HG03097 (cell line): ENCODE measurements at regions not wholly inside any gene's neighbourhood (a gene's known extent, or its start where the extent isn't known, plus 50 kb on each side); places are given as distances from the start of the nearest gene placed in this dataset.

ENCODE experiments used
- ATAC-seq: cut with Tn5 transposase; IDR thresholded peaks from one replicate; pipeline ENCODE4 v1.9.1; 2021; ENCODE audit not compliant: unreplicated experiment, low FRiP score

DNA sequence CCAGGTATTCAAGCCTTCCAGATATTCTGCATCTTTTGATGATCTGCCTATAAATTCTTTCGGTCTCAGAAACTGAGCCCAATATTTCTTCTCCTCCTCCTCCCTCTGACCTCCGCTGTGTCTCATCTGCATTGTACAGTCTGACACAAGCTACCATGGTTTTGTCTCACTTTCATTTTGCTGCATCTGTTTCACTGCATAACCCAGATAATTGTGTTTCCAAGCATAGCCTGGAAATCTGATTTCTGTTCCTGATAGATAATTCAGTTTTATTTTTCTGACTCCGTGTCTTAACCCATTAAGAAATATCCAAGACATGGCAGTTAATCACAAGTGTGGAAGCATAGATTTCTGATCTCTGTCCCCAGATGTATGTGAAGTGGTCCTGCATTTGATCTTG, 374.2 kb upstream of the SEMA3A start:
- no peak for ATAC-seq

DNA sequence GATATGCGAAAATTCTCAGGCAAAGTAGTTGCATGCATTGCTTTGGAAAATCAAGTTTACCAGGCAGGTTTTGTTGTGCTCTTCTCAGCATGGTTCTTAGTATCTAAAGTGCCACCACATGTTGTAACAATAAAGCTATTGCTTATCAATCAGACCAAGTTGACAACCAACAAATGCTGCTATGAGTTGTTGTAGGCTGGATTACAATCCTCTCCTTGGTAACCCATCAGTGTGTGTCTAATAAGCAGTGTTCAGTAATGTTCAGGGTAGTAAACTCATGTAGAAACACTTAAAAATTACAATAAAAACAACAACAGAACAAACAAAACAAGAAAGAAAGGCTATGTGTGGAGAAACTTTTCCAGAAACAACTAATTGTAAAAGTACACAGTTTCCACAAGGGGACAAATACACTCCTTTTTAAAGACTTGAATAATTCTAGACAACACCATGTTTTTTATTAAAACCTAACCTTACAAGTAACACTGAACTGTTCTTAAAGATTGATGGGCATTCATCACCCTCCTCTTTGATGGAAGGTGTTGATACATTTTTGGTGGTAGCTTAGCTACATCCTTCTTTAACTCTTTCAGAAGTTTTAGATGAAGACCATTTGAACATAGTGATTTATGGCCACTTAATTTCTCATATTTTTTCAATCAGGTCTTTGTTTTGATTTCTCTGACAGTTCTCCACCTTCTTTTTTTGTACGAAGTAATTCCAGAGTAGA, 370.9 kb upstream of the SEMA3A start:
- no peak for ATAC-seq

DNA sequence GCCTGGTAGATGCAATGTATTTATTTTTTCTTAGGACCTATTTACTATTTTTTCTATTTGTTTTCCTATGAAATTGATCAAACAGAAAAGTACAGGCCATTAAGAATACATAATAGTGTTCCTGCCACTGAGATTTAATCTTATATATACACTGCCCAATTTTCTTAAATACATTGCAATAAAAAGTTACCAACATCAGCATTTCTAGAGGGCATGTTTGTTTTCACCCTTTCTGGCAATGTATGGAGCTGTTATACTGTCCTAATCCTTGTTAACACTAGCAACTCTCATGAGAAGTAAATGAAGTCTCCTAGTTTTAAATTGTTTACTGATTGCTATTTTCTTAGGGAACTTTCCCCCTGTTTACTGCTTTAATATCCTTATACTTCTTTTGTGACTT, 359.1 kb upstream of the SEMA3A start:
- no peak for ATAC-seq

DNA sequence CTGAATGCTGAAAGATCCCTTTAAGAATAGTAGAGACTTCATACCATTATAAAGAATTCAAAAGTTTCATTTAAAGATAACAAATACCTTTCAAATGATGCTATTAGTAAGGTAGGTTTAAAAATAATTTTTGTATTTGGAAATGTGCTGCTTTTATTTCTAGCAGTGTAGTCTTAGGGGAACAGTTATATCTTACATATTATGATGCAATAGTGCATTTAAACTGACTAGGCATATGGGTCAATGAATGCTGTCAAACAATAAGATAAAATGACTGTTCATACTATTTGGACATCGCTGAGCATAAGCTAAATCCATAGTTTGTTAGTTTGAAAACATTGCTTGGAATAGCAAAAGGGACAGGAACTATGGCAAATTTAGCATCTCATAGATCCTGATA, 354.8 kb upstream of the SEMA3A start:
- no peak for ATAC-seq

DNA sequence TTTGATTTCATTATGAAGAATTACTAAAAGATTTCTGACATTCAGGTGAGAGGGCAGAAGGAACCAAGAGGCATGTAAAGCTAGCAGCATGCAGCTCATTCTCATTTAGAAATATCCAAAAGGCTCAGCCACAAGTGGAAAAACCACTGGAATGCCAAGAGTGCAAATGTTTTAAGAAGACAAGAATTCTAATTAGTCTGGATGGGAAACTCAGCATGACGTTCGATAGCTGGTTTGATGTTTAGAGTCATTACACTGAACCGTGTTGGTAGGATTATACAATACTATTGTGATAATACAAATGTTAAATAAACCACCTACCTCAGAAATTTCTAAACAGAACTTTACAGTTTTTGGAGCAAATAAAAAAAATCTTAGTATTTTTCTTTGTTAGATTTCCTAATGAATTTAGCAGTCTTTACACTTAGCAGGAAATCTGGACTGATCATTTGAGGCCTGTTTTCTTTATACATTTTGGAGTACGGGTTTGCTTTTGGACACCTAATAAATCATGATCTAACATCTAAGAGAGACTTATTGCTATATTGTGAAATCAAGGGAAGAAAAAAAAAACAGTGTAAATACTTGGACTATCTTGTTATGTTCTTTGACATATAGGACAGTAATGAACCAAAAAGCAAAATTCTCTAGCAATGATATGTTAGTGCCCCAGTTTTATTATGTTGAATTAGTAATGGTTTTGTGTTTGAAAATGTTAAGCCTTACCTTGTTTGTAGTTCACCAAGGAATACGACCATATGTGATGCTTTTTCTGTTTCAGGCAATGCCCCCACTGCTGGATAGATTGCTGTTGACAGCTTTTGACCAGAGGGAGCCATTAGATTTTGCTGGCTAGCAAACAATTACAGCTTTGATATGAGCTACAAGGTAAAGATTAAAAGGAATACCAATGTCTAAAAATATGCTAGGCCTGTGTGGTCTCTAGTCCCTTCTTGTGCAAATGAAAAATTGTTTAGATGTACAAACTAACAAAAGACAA, 354.1 kb upstream of the SEMA3A start:
- ATAC-seq = no peak

DNA sequence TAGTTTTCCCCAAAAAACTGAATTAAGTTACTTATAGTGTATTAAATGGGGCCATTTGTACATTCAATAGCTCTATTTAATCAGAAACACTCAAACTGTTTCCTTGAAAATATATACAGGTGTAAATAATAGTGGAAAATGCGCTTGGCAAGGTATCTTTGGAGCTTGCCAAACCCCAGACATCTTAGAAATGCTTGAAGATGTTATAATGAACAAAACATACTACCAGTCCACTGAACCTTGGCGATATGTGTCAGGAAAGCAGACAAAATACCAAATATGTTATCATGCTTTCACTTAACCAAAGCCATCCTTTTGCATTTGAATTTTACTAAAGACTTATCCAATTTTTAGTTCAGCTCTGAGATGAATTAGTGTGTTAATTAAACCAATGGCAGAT, 352.7 kb upstream of the SEMA3A start:
- no peak for ATAC-seq

DNA sequence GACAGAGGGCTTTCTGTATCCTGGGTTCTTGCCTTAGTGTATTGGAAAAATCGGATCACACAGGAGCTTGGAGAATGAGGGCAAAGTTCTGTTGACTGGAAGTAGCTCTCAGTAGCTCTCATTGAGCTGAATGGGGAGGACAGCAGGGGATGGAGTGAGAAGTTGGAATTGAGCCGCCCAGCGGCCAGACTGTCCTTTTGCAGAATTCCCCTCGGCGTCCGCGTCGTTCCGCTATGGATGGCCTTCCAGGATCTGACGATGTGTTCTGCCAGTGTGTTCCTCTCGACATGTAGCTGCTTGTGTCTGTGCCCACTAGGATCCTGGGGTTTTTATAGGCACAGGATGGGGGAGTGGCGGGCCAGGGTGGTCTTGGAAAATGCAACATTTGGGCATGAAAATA, 351.8 kb upstream of the SEMA3A start:
- no peak for ATAC-seq

DNA sequence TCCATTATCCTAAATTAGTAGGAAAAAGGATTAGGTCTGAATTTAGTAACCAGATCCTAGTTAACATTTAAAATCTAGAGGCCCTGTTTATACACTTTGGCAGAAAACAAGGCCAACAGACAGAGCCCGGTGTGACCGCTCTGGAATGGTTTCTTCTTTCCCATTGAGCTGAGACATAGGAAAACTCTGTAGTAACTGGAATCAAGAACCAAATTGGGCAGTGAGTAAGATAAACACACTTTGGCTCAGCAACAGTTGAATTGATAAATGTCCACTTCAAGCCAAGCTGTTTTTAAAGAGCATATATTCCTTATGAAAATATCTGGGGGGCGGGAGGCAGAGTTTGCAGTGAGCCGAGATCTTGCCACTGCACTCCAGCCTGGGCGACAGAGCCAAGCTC, 343.7 kb upstream of the SEMA3A start:
- no peak for ATAC-seq

DNA sequence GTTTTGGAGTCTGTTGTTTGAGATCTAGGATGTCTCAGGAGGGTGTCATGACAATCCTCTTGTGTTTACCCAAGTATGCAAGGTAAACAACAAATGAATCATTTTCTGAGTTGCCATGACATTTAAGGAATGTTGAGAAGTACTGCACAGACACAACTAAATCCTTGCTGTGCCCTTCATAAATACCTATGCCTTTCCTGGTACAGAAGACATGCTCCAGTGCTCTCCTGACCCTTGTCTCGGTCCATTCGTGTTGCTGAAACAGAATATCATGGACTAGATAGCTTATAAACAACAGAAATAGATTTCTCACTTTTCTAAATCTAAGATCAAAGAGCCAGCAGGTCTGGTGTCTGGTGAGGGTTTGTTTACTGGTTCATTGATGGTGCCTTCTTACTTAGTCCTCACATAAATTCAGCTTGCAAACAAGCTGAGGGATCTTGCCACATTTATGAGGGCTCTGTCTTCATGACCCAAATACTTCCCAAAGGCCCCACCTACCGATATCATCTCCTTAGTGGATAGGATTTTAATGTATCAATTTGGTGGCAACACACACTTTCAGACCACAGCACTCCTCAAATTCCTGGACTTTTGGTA, 341.8 kb upstream of the SEMA3A start:
- ATAC-seq = no peak

DNA sequence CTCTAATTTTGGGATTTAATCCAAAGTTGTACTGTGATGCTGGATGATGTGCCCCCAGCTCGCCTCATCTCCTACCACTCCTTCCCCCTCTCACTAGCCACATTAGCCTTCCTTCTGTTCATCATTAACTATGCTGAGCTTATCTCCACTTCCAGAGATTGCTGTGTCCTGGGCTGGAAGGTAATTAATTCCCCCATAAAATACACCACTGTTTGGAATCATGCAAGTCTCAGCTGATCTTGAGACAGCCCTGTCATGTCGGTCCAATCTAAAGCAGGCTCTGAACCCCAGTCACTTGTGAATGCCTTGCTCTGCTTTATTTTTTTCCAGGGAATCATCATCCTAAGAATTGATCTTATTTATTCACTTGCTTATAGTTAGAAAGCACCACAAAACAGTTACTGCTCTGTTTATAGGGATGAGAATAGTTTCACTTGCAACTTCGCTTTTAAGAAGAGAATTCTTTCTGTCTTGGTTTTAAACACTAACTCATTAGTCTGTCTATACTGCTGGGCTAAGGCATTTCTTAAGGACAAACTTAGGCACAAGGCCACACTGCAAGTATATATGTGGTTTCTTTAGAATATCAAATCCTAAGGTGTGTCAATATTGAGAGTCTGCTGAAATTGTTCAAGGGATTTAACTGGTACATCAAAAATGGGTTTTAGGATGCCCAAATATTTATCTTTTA, 341.1 kb upstream of the SEMA3A start:
- no peak for ATAC-seq

DNA sequence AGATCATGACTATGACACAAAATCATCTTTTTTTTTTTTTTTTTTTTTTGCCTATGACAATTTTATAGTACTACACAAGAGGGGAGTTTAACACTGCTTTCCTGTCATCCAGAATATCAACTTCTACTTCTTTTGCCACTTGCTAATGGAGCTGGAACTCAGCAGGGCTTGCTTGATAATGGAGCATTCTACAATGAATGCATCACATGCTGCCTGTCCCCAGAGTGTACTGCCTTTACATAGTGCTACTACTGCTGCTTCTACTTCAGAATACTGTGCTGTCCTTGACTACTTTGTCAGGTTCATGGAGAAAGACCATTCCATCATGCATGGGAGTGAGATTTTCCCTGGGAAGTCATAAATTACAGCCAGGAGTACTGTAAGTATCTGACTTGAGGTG, 338.6 kb upstream of the SEMA3A start:
- no peak for ATAC-seq

DNA sequence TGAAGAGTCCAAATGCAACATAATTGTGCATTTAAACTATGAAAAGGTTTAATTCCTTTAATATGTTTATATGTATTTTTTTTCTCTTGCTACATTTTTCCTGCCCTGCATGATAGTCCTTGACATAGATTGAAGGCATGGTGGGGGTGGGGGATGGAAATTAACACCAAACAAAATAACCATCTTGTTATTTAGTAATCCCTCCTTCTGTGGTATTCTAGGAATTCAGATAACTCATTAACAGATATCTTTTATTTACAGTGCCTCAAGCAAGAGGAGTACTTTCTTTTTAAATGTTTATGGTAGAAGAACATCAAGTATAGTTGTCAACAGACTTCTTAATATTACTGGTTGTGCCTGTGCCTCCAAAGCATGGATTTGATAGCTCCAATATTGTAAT, 337.6 kb upstream of the SEMA3A start:
- ATAC-seq = no peak

DNA sequence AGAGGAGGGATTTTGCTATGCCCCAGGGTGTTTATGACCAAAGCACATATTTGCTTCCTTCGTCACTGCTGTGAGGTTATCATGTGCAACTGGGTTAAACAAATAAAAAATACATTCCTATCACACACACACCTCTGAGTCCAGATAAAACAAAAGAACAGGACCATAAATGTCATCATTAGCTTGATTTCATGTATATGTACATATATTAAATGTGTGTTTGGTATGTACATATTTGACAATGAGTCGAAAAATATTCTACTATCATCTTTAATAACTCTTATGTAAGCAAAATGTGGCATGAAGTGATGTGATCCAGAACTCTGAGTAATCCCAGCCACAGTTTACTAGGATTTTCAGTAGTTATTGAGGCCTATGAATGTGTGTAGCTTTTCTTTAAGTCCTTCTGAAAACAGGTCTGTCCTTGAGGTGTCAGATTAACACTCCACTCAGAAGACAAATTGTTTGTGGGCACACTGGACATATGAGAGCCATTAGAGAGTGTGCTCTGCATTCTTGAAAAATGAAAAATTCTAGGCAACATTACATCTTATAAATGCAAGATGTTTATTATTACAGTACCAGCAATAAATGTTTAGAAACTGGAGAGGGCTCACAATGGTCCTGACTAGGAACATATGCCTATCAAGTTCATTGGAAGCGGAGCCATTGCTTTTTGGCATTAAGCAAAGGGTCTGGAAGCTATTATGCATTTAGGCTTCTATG, 335.1 kb upstream of the SEMA3A start:
- no peak for ATAC-seq

DNA sequence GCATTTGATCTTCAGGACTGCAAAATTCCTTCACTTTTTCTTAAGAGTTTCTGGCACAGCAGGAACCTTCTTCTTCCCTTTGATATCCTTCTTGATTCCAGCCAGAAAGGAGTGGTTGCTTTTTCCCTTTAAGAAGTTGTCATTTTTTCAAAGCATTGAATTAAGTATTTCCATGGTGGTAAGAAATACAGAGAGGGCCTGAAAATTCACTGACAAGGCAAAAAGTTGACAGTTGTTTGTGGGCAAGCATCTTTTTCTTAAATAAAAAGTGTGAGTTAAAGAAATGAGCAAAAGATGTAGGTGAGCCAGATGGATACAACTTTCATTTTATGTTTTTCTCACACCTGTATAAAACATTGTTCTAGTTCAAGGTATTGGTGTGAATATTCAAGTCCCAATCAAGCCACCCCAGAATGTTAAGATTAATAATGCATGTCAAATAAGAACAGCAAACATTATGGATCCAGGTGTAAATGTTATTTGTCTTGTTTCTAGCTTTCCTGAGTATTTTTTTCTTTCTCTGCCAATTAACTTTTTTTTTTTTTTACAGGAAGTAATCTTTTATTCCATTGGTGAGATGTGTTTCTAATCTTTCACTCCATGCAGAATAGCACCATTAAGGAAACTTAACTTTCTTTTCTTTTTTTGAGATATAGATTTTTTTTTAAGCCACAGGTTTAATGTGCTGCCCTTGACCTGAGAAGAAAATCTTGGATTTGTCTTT, 334.3 kb upstream of the SEMA3A start:
- ATAC-seq = no peak

DNA sequence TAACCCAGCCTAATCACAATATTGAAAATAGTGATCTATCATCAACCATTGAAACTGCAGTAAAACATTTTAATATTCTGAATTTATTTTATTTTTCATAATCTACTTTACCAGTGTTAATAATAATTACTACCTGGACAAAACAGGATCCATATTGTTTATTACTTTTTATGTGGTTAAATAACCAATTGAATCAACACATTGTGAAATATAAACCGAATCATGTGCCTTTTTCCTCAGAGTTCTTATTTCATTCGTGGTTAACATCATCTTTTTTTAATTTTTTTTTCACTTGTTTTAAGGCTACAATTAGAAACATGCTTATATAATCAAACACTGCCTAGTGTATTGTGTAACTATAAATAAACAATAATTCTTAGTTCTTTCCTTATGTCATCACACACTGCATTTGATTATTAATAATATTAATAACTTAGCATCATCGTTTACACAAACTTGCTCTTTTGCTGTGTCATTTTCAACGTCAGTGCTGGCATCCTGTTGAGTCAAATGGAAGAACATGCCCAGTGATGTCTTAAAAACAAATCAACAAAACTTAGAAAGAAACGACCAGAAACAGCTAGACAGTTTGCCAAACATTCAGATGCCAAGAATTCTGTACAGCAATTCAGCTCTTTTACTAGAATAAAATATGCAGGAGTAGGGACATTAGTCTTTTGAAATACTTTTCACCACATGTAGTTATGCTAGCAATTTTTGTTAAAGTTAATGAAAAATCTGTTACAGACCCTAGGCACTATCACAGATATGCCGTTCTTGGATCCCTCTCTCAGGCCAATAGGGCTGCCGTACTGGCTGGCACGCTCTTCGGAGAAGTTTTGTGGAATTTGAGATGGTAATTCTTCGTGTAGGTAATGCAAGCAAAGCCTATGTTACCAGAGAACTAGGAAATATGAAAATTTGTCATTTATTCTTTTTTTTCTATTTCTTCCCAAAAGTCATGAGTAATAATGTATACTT, 330.4 kb upstream of the SEMA3A start:
- no peak for ATAC-seq

DNA sequence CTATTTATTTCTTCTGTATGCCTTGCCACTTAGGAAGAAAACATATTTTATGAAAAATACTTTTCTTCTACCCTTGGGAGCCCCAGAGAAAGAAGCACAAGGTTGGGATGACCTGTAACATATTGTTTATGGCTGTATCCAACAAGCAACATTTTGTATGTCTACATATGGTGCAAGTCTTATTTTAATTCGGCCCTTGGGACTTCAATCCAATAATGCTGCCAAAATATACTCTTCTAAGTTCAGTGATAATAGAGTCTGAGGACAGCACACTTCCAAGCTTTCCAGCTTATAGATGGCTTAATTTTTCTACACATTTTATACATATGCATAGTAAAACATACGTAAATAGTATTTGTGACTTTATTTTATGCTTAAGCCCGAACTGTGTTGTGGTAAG, 318.5 kb upstream of the SEMA3A start:
- ATAC-seq = no peak

DNA sequence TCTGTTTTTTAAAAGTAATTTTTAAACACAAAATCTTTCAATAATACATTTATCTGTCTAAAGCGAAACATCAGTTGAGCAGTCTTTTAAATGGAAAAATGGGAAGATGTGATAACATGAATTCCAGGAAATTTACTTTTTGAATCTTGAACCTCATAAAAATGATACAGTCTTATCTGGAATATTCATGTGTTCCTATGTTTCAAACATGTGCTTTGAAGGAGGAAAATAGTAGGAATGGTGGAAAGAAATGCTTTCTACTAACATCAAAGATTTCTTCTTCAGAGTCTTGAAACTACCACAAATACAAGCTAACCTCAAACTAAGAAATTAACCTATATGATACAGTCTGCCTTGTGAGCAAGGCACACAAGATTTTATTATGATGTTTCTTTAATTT, 317.5 kb upstream of the SEMA3A start:
- no peak for ATAC-seq

DNA sequence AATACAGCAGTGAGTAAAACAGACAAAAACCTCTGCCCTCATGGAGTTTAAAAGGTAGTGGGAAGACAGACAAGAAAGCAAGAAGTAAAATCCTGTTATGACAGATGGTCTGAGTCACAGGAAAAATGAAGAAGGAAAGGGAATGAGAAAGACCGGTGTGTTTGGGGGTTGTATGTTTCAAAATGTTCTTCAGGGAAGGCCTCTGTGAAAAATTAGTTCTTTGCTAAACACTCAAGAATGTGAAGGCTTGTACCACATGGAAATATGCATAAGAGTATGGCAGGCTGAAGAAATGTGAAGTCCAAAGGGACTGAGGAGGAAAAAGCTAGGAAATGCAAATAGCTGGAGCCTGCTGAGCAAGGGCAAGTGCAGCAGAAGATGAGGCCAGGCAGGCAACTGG, 315.9 kb upstream of the SEMA3A start:
- no peak for ATAC-seq
